ENCODE measurements at regions not wholly inside any gene's neighbourhood (a gene's known extent, or its start where the extent isn't known, plus 50 kb on each side); places are given as distances from the start of the nearest gene placed in this dataset.

DNA sequence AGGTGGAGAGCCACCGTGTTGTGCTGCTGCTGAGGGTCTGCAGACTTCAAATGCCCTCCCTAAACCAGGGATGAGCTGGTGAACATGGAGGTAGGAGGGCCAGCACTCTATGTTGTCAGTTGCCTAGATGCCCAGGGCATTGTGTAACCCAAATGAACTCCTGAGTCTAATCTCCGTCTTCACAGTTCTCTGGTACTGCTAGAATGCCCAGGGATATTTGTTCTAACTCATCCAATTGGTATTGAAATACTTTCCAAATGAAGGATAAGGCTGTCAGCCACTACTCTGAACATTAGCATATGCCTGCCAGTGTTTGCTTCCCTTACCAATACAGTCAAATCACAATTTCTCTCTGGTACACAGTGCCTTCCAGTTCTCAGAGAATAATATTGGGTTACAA lies 492.6 kb downstream of the SLC4A3 start:
- no peak for TF ChIP-seq CTCF (IDR thresholded peaks at IDR 0.05; ENCODE audit: insufficient read depth, low read length, poor library complexity, severe bottlenecking)
- DNase-seq (ENCODE audit: low read depth) = no peak
- no peaks in the 10 kb centered on the region for H3K36me3 ChIP-seq (ENCODE audit: control insufficient read depth, insufficient read depth, low read length)

DNA sequence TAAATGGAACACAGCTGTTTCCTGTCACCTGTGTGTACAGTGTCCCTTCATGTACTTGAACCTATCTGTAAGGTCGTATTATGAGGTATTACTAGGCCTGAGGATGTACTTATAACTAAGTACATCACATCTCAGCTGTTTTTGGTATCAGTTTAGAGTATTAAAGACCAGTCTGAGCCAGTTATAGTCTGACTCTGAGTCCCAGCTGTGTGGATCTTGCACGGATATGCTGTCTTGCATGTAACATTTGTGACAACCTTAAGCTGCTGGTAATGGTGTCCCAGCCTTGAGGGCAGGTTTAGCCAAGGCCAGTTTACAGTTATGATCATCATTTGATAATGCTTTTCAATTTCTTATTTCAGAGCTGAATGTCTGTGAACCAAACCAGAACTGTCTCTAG lies 496.3 kb downstream of the SLC4A3 start:
- no peak for TF ChIP-seq CTCF (IDR thresholded peaks at IDR 0.05; ENCODE audit: insufficient read depth, low read length, poor library complexity, severe bottlenecking)
- Histone ChIP-seq H3K27me3 (ENCODE audit: control insufficient read depth, insufficient read depth, low read length) (no peaks in the 10 kb centered on the region), H3K36me3 (ENCODE audit: control insufficient read depth, insufficient read depth, low read length) (no peaks in the 10 kb centered on the region), H3K4me3 (ENCODE audit: low read depth, low read length) (no peak overlapping the region)
- no peak for DNase-seq (ENCODE audit: low read depth)

More for the DNA sequence above, 492.6 kb downstream of the SLC4A3 start:
- Histone ChIP-seq H3K27me3 (ENCODE audit: control insufficient read depth, insufficient read depth, low read length) (no peaks in the 10 kb centered on the region), H3K4me3 (ENCODE audit: low read depth, low read length) (no peak overlapping the region)

GRCh38 chr2:220125551-220125950 lies 498.1 kb downstream of the SLC4A3 start:
- no peak overlapping the region for H3K4me3 ChIP-seq (ENCODE audit: low read depth, low read length)
- H3K36me3 ChIP-seq (ENCODE audit: control insufficient read depth, insufficient read depth, low read length) = no peaks in the 10 kb centered on the region
- H3K27me3 ChIP-seq (ENCODE audit: control insufficient read depth, insufficient read depth, low read length) = no peaks in the 10 kb centered on the region
- DNase-seq (ENCODE audit: low read depth) = no peak
- TF ChIP-seq CTCF (IDR thresholded peaks at IDR 0.05; ENCODE audit: insufficient read depth, low read length, poor library complexity, severe bottlenecking) = no peak

GRCh38 chr2:220127311-220127710 lies 499.9 kb downstream of the SLC4A3 start:
- DNase-seq (ENCODE audit: low read depth) = peak; percentile 5
- Histone ChIP-seq H3K27me3 (ENCODE audit: control insufficient read depth, insufficient read depth, low read length) (no peaks in the 10 kb centered on the region), H3K36me3 (ENCODE audit: control insufficient read depth, insufficient read depth, low read length) (no peaks in the 10 kb centered on the region), H3K4me3 (ENCODE audit: low read depth, low read length) (no peak overlapping the region)
- no peak for TF ChIP-seq CTCF (IDR thresholded peaks at IDR 0.05; ENCODE audit: insufficient read depth, low read length, poor library complexity, severe bottlenecking)

DNA sequence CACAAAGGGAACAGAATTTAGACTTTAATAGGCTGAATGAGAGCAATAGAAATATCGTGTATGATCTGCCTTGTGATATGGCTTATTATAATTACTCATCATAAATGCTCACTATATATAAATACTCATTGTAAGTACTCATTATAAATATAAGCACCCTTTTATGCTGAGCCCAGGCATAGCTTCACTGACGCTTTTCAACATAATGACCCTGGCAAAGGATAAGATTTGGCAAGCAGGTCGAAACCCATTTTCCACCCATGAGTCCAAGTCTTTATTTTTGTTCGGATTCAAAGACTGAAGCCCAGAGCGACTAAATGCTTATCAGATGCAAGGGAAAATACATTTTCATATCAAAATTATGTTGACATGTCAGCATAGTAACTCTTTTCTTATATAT lies 500.4 kb downstream of the SLC4A3 start:
- TF ChIP-seq CTCF (IDR thresholded peaks at IDR 0.05; ENCODE audit: insufficient read depth, low read length, poor library complexity, severe bottlenecking) = no peak
- no peaks in the 10 kb centered on the region for H3K36me3 ChIP-seq (ENCODE audit: control insufficient read depth, insufficient read depth, low read length)
- no peak for DNase-seq (ENCODE audit: low read depth)
- no peak overlapping the region for H3K4me3 ChIP-seq (ENCODE audit: low read depth, low read length)
- no peaks in the 10 kb centered on the region for H3K27me3 ChIP-seq (ENCODE audit: control insufficient read depth, insufficient read depth, low read length)

- no peak overlapping the region for H3K4me3 ChIP-seq (ENCODE audit: low read depth, low read length)
- no peak for TF ChIP-seq CTCF (IDR thresholded peaks at IDR 0.05; ENCODE audit: insufficient read depth, low read length, poor library complexity, severe bottlenecking)
- no peaks in the 10 kb centered on the region for H3K36me3 ChIP-seq (ENCODE audit: control insufficient read depth, insufficient read depth, low read length)
- H3K27me3 ChIP-seq (ENCODE audit: control insufficient read depth, insufficient read depth, low read length) = no peaks in the 10 kb centered on the region
- DNase-seq (ENCODE audit: low read depth) = no peak
These were observed 502.0 kb downstream of the SLC4A3 start for GRCh38 chr2:220129391-220129790.

All from kidney epithelial cell (primary cell).